OCI-LY3 (cell line): ENCODE measurements at regions not wholly inside any gene's neighbourhood (a gene's known extent, or its start where the extent isn't known, plus 50 kb on each side); places are given as distances from the start of the nearest gene placed in this dataset.

Experiments
- EZH2phosphoT487 ChIP-seq: fragments of 200-600 bp; shearing (Covaris generic); IDR thresholded peaks from 2 replicates; pipeline ENCODE4 v1.6.1; 2018; ENCODE audit warnings: antibody characterized with exemption, mixed run types, low read depth
- TF ChIP-seq, protein P1 (sequence below): fragments of 200-600, 300-600 bp; sonication (generic); IDR thresholded peaks from 2 replicates; pipeline ENCODE4 v1.5.1; 2014; ENCODE audit warnings: antibody characterized with exemption, low read length, low read depth

DNA sequence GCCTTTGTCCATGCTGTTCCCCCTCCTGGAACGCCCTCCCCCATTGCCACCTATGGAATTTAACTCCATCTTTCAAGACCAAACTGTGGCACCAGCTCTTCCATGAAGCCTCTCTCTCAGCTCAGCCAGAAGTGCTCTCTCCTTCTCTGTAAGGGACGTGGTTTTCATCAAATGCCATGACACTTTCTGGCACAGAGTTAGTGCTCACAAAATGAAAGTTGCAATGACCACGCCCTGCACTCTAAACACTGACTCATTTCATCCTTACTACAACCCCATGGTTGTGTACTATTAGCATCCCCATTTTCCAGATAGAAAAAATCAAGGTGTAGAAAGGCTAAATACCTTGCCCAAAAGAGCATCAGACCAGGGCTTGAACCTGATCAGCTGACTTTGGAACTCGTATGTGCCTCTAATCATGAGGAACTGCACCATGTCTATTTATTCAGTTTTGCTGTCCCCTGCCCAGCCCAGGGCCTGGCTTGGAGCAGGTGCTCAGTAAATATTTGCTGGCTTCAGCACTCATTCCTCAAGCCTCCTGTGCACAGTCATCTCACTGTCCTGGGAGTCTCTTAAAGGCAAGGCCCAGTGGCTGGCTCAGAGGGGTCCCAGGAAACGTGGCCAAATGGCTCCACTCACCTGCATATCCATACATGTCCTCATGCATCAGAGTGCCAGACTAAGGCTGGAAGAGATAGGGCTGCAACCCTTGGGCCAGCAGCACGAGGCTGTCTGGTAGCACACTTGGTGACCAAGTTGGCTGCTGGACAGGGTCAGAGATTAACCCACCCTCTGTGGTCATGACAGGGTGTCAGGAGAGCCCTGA lies 77.9 kb downstream of the MRPL14 start:
- TF ChIP-seq, protein P1, sequence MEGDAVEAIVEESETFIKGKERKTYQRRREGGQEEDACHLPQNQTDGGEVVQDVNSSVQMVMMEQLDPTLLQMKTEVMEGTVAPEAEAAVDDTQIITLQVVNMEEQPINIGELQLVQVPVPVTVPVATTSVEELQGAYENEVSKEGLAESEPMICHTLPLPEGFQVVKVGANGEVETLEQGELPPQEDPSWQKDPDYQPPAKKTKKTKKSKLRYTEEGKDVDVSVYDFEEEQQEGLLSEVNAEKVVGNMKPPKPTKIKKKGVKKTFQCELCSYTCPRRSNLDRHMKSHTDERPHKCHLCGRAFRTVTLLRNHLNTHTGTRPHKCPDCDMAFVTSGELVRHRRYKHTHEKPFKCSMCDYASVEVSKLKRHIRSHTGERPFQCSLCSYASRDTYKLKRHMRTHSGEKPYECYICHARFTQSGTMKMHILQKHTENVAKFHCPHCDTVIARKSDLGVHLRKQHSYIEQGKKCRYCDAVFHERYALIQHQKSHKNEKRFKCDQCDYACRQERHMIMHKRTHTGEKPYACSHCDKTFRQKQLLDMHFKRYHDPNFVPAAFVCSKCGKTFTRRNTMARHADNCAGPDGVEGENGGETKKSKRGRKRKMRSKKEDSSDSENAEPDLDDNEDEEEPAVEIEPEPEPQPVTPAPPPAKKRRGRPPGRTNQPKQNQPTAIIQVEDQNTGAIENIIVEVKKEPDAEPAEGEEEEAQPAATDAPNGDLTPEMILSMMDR, result no peak
- TF ChIP-seq EZH2phosphoT487, result no peak
